OCI-LY3 (cell line): ENCODE measurements at regions not wholly inside any gene's neighbourhood (a gene's known extent, or its start where the extent isn't known, plus 50 kb on each side); places are given as distances from the start of the nearest gene placed in this dataset.
A peak's percentile ranks its signal among the peaks of the same experiment; 100 is the strongest.

Source experiments
- H2AFZ ChIP-seq: fragments of 200-600, 300-600 bp; shearing (Covaris generic); 2 replicates; pipeline ENCODE4 v1.6.0; 2014; ENCODE audit warnings: antibody characterized with exemption, low read depth, low read length
- H3K27ac ChIP-seq: fragments of 200-600, 300-600 bp; sonication (generic); 2 replicates; pipeline ENCODE4 v1.5.1; 2014; ENCODE audit warnings: mild to moderate bottlenecking, low read length, moderate library complexity, mixed read lengths
- H3K27me3 ChIP-seq: fragments of 200-600, 300-600 bp; sonication (generic); 2 replicates; pipeline ENCODE4 v1.6.1; 2014; ENCODE audit warnings: low read depth, low read length, mixed read lengths
- H3K36me3 ChIP-seq: fragments of 200-600, 300-600 bp; sonication (generic); replicated peaks from 2 replicates; pipeline ENCODE3; 2014; ENCODE audit warnings: low read depth, low read length, mixed read lengths
- H3K4me1 ChIP-seq: fragments of 300-600, 200-600 bp; sonication (generic); 2 replicates; pipeline ENCODE4 v1.6.1; 2014; ENCODE audit warnings: low read length, mixed read lengths
- H3K4me2 ChIP-seq: fragments of 200-600, 300-600 bp; sonication (generic); 2 replicates; pipeline ENCODE4 v1.6.1; 2014; ENCODE audit warnings: low read length, mixed read lengths
- H3K4me3 ChIP-seq: fragments of 300-600, 200-600 bp; sonication (generic); 2 replicates; pipeline ENCODE4 v1.5.1; 2014; ENCODE audit warnings: antibody characterized with exemption, mild to moderate bottlenecking, low read length, moderate library complexity
- H3K79me2 ChIP-seq: fragments of 300-600, 200-600 bp; shearing (Covaris generic); 2 replicates; pipeline ENCODE4 v1.6.1; 2014; ENCODE audit warnings: mild to moderate bottlenecking, low read length, mixed read lengths
- H3K9ac ChIP-seq: fragments of 300-600, 200-600 bp; shearing (Covaris generic); 2 replicates; pipeline ENCODE4 v1.6.0; 2014; ENCODE audit warnings: mild to moderate bottlenecking, low read length, moderate library complexity
- H3K9me3 ChIP-seq: fragments of 200-600, 300-600 bp; shearing (Covaris generic); 2 replicates; pipeline ENCODE4 v1.6.1; 2014; ENCODE audit warnings: low read length, mixed read lengths; ENCODE audit not compliant: insufficient read depth
- H4K20me1 ChIP-seq: fragments of 200-600, 300-600 bp; sonication (generic); 2 replicates; pipeline ENCODE4 v1.6.1; 2016; ENCODE audit warnings: low read length, mixed read lengths; ENCODE audit not compliant: insufficient read depth
- CTCF ChIP-seq: fragments of 200-600, 300-600 bp; sonication (generic); IDR thresholded peaks from 2 replicates; pipeline ENCODE4 v1.5.1; 2014; ENCODE audit warnings: antibody characterized with exemption, low read length, low read depth
- EZH2phosphoT487 ChIP-seq: fragments of 200-600 bp; shearing (Covaris generic); IDR thresholded peaks from 2 replicates; pipeline ENCODE4 v1.6.1; 2018; ENCODE audit warnings: antibody characterized with exemption, mixed run types, low read depth

- Histone ChIP-seq H3K27me3 (no peaks in the 10 kb centered on the region), H2AFZ (no peak overlapping the region), H3K9ac (no peak overlapping the region), H3K4me2 (no peak overlapping the region), H3K27ac (no peak overlapping the region), H3K36me3 (no peaks in the 10 kb centered on the region), H4K20me1 (no peaks in the 10 kb centered on the region), H3K4me3 (no peak overlapping the region), H3K79me2 (no peaks in the 10 kb centered on the region), H3K9me3 (no peaks in the 10 kb centered on the region), H3K4me1 (no peaks in the 10 kb centered on the region)
- no peak for TF ChIP-seq CTCF
- no peak for TF ChIP-seq EZH2phosphoT487
Observed at GRCh38 chr14:43651185-43651787, 855.8 kb downstream of the FSCB start.

- no peak overlapping the region for H3K4me3 ChIP-seq
- no peaks in the 10 kb centered on the region for H3K9me3 ChIP-seq
- TF ChIP-seq EZH2phosphoT487 (no peak), CTCF (no peak)
- no peak overlapping the region for H2AFZ ChIP-seq
- H3K4me1 ChIP-seq: no peaks in the 10 kb centered on the region
- no peak overlapping the region for H3K9ac ChIP-seq
- no peak overlapping the region for H3K27ac ChIP-seq
- H3K79me2 ChIP-seq: no peaks in the 10 kb centered on the region
- no peaks in the 10 kb centered on the region for H4K20me1 ChIP-seq
- H3K4me2 ChIP-seq: no peak overlapping the region
- H3K27me3 ChIP-seq: no peaks in the 10 kb centered on the region
- H3K36me3 ChIP-seq: no peaks in the 10 kb centered on the region
Observed at GRCh38 chr14:43649508-43649907, 857.6 kb downstream of the FSCB start.

- Histone ChIP-seq H3K36me3 (no peaks in the 10 kb centered on the region), H4K20me1 (no peaks in the 10 kb centered on the region), H3K27me3 (no peaks in the 10 kb centered on the region), H3K27ac (no peak overlapping the region), H2AFZ (no peak overlapping the region), H3K4me3 (no peak overlapping the region), H3K4me2 (no peak overlapping the region), H3K9ac (no peak overlapping the region), H3K4me1 (no peaks in the 10 kb centered on the region), H3K79me2 (no peaks in the 10 kb centered on the region), H3K9me3 (no peaks in the 10 kb centered on the region)
- TF ChIP-seq CTCF (peak; percentile 21; the same call in 1 of the 2 replicates), EZH2phosphoT487 (no peak)
Observed at GRCh38 chr14:43647302-43647701, 859.8 kb downstream of the FSCB start.

GRCh38 chr14:43640718-43641267 lies 866.3 kb downstream of the FSCB start:
- Histone ChIP-seq H3K27me3 (no peaks in the 10 kb centered on the region), H3K9ac (no peak overlapping the region), H4K20me1 (no peaks in the 10 kb centered on the region), H3K4me3 (no peak overlapping the region), H3K36me3 (no peaks in the 10 kb centered on the region), H3K4me2 (no peak overlapping the region), H3K9me3 (no peaks in the 10 kb centered on the region), H3K27ac (no peak overlapping the region), H3K4me1 (no peaks in the 10 kb centered on the region), H3K79me2 (no peaks in the 10 kb centered on the region), H2AFZ (no peak overlapping the region)
- TF ChIP-seq CTCF: no peak
- no peak for TF ChIP-seq EZH2phosphoT487
